Tibial nerve (tissue), 4 donors: ENCODE measurements at regions not wholly inside any gene's neighbourhood (a gene's known extent, or its start where the extent isn't known, plus 50 kb on each side); places are given as distances from the start of the nearest gene placed in this dataset.

Experiments used
- DNase-seq, 2 donors: peaks; one replicate each; pipeline ENCODE4 v3.0.0-alpha.2; 2019; ENCODE audit warnings: low spot score in 2 of 2
- H3K27ac ChIP-seq, 4 donors: fragments of 200-600 bp; sonication (generic) in 3 of 4; one replicate each; pipeline ENCODE4 v1.5.1; 2017 to 2019; ENCODE audit warnings: mild to moderate bottlenecking in 1 of 4
- H3K27me3 ChIP-seq, 2 donors: fragments of 200-600 bp; sonication (generic) in 1 of 2; one replicate each; pipeline versions ENCODE4 v1.5.1 to v1.6.0; 2017 to 2019
- H3K36me3 ChIP-seq, 3 donors: fragments of 200-600 bp; sonication (generic); one replicate each; pipeline ENCODE4 v1.5.1; 2018 to 2019
- H3K4me1 ChIP-seq, 4 donors: fragments of 200-600 bp; sonication (generic) in 3 of 4; one replicate each; pipeline ENCODE4 v1.5.1; 2017 to 2019
- H3K4me3 ChIP-seq, 4 donors: fragments of 200-600 bp; sonication (generic) in 3 of 4; one replicate each; pipeline ENCODE4 v1.5.1; 2017 to 2019; ENCODE audit warnings: mild to moderate bottlenecking in 1 of 4, moderate library complexity in 1 of 4
- H3K9me3 ChIP-seq, 4 donors: fragments of 200-600 bp; sonication (generic) in 3 of 4; one replicate each; pipeline ENCODE4 v1.5.1; 2017 to 2019
- EP300 ChIP-seq, 2 donors: sonication (generic); formaldehyde crosslinking; IDR thresholded peaks; one replicate each; pipeline ENCODE4 v1.6.1; 2017; ENCODE audit warnings: antibody characterized with exemption in 2 of 2, mild to moderate bottlenecking in 1 of 2
- POLR2A ChIP-seq, 2 donors: fragments of 450-650 bp; IDR thresholded peaks; one replicate each; pipeline ENCODE4 v1.6.1; 2017; ENCODE audit warnings: antibody characterized with exemption in 2 of 2, mild to moderate bottlenecking in 2 of 2, moderate library complexity in 2 of 2
- WGBS, 2 donors: methylation state at CpG; one replicate each; pipeline ENCODE4 v1.1.5; 2018; 5-methylcytosine and 5-hydroxymethylcytosine counted together
- TF ChIP-seq, protein P1 (sequence below), 5 experiments: fragments of 200-600 bp in 3 of 5; fragments of 450-650 bp in 2 of 5; sonication (generic) in 3 of 5; IDR thresholded peaks; one replicate each; pipeline ENCODE4 v1.5.1; 2016 to 2019; ENCODE audit warnings: antibody characterized with exemption in 5 of 5, mild to moderate bottlenecking in 3 of 5, moderate library complexity in 2 of 5

DNA sequence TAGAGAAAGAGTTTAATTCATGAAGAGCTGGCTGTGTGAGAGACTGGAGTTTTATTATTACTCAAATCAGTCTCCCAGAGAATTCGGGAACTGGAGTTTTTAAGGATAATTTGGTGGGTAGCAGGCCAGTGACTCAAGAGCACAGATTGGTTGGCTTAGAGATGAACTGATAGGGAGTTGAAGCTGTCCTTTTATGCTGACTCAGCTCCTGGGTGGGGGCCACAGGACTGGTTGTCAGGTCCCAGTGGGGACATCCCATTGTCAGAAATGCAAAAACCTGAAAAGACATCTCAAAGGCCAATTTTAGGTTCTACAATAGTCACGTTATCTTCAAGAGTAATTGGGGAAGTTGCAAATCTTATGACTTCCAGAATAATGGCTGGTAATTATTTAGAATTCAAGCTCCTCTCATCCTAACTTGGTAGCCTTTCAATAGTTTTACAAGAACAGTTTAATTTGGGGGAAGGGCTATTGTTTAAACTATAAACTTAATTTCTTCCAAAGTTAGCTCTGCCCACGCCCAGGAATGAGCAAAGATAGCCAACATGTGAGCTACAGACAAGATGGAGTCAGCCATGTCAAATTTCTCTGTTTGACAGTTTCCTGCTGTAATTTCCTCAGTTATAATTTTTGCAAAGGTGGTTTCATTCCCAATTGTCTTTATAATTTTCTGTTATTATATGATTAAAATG is 149.4 kb upstream of the SLC39A10 start:
- H3K36me3 ChIP-seq, result no peaks in the 10 kb centered on the region
- no peak for DNase-seq
- WGBS, 2 donors, result 75 to 81% methylated on average over 3 of the region's 3 CpGs
- no peaks in the 10 kb centered on the region for H3K27me3 ChIP-seq
- no peak overlapping the region for H3K4me3 ChIP-seq
- TF ChIP-seq POLR2A (IDR thresholded peaks at IDR 0.05), result no peak
- no peaks in the 10 kb centered on the region for H3K4me1 ChIP-seq
- H3K9me3 ChIP-seq, result peaks cover 0 to 7% (median 0%) of the 10 kb centered on the region in 4 donors
- no peak overlapping the region for H3K27ac ChIP-seq

DNA sequence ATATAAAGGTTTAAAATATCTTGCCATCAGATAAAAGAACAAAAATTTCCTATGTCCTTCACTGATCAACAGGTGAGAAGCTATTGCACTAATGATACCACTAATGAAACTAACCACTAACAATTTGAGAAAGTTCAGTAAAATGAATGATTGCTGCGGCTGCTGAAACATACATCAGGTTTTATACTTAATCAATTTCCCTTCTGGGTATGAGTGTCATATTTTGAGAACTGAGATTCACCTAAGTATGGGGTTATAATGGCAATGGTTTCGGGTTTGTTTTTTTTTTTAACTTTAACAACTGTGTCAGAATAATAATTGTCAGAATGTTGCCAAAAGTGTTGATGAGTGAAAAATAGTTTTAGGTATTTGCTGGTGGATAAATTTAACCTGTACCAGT is 151.3 kb upstream of the SLC39A10 start:
- H3K4me1 ChIP-seq, result no peaks in the 10 kb centered on the region
- TF ChIP-seq POLR2A (IDR thresholded peaks at IDR 0.05) (no peak), EP300 (IDR thresholded peaks at IDR 0.05) (no peak)
- TF ChIP-seq, protein P1, sequence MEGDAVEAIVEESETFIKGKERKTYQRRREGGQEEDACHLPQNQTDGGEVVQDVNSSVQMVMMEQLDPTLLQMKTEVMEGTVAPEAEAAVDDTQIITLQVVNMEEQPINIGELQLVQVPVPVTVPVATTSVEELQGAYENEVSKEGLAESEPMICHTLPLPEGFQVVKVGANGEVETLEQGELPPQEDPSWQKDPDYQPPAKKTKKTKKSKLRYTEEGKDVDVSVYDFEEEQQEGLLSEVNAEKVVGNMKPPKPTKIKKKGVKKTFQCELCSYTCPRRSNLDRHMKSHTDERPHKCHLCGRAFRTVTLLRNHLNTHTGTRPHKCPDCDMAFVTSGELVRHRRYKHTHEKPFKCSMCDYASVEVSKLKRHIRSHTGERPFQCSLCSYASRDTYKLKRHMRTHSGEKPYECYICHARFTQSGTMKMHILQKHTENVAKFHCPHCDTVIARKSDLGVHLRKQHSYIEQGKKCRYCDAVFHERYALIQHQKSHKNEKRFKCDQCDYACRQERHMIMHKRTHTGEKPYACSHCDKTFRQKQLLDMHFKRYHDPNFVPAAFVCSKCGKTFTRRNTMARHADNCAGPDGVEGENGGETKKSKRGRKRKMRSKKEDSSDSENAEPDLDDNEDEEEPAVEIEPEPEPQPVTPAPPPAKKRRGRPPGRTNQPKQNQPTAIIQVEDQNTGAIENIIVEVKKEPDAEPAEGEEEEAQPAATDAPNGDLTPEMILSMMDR (IDR thresholded peaks at IDR 0.05), result no peak

DNA sequence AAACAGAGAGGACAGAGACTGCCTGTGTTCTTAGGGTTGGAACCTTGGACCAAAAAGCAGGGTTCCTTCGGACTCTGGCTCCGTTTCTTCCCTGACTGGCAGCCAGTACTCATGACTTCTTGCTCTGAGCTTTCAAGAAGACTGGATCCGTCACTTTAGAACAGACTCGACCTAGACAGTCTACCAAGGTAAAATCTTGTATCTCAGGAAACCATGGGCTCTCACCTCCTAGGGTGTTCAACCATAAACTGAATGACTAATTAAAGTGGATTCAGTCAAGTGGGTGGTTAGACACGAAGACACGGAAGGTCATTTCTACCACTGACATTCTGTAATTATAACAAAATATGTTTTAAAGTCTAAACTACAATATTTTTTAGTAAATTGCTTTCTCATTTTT is 153.8 kb upstream of the SLC39A10 start:
- Histone ChIP-seq H3K36me3 (no peaks in the 10 kb centered on the region), H3K9me3 (peaks cover 0 to 7% (median 0%) of the 10 kb centered on the region in 4 donors), H3K27ac (no peak overlapping the region), H3K27me3 (no peaks in the 10 kb centered on the region), H3K4me3 (no peak overlapping the region), H3K4me1 (no peaks in the 10 kb centered on the region)
- TF ChIP-seq EP300 (IDR thresholded peaks at IDR 0.05) (no peak), POLR2A (IDR thresholded peaks at IDR 0.05) (no peak)
- TF ChIP-seq, protein P1 (IDR thresholded peaks at IDR 0.05), result no peak
- 85 to 88% methylated on average over 6 of the region's 6 CpGs for WGBS, 2 donors
- DNase-seq, result no peak

More for the DNA sequence above, 151.3 kb upstream of the SLC39A10 start:
- Histone ChIP-seq H3K36me3 (no peaks in the 10 kb centered on the region), H3K27me3 (no peaks in the 10 kb centered on the region), H3K4me3 (no peak overlapping the region), H3K9me3 (peaks cover 0 to 7% (median 0%) of the 10 kb centered on the region in 4 donors), H3K27ac (no peak overlapping the region)
- no peak for DNase-seq
- WGBS, 2 donors, result 94 to 95% methylated on average over 2 of the region's 2 CpGs

DNA sequence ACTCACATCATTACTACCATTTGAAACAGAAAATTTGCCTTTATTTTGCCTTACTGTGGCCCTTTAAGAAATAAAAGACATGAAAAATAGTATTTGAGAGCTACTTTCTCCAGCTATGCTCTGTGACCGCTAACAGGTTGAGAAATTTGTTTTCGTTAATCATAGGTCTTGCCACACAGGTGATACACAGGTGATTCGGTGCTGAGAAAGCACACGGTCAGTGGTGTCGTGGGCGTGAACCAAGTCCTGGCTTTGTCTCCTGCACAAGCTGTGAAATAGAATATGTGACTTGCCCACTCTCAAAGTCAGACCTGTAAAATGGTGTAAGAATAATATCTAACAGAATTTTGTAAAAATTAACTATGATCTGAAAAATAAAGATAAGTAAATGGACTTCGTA is 155.3 kb upstream of the SLC39A10 start:
- no peaks in the 10 kb centered on the region for H3K36me3 ChIP-seq
- TF ChIP-seq POLR2A (IDR thresholded peaks at IDR 0.05), result no peak
- TF ChIP-seq EP300 (IDR thresholded peaks at IDR 0.05), result no peak
- TF ChIP-seq, protein P1 (IDR thresholded peaks at IDR 0.05), result no peak
- H3K4me3 ChIP-seq, result no peak overlapping the region
- no peaks in the 10 kb centered on the region for H3K4me1 ChIP-seq
- no peaks in the 10 kb centered on the region for H3K9me3 ChIP-seq
- 91 to 96% methylated on average over 7 of the region's 7 CpGs for WGBS, 2 donors
- H3K27me3 ChIP-seq, result no peaks in the 10 kb centered on the region
- no peak overlapping the region for H3K27ac ChIP-seq
- DNase-seq, result no peak

DNA sequence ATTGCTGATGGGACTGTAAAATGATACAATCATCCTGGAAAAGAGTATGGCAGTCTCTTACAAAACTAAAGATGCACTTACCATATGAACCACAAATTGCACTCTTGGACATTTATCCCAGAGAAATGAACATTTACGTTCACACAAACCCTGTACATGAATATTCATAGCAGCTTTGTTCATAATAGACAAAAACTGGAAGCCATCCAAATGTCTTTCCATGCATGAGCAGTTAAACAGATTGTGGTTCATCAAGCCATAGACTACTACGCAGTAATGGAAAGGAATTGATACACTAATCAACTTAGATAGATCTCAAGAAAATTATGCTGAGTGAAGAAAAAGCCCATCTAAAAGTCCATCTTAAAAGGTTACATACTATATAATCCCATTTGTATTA is 156.1 kb upstream of the SLC39A10 start:
- TF ChIP-seq, protein P1 (IDR thresholded peaks at IDR 0.05), result no peak
- no peaks in the 10 kb centered on the region for H3K27me3 ChIP-seq
- H3K27ac ChIP-seq, result no peak overlapping the region
- DNase-seq, result no peak
- H3K4me3 ChIP-seq, result no peak overlapping the region
- H3K9me3 ChIP-seq, result no peaks in the 10 kb centered on the region
- no peaks in the 10 kb centered on the region for H3K36me3 ChIP-seq
- H3K4me1 ChIP-seq, result no peaks in the 10 kb centered on the region
- 67 to 79% methylated on average over 2 of the region's 2 CpGs for WGBS, 2 donors
